ENCODE measurements at regions not wholly inside any gene's neighbourhood (a gene's known extent, or its start where the extent isn't known, plus 50 kb on each side); places are given as distances from the start of the nearest gene placed in this dataset.

- no peak overlapping the region for H3K4me3 ChIP-seq (ENCODE audit: low read length in 3 of 3)
- no peak overlapping the region for H3K27ac ChIP-seq (ENCODE audit: low read depth in 2 of 2, low read length in 2 of 2)
- no peaks in the 10 kb centered on the region for H3K27me3 ChIP-seq (ENCODE audit: control insufficient read depth, insufficient read depth, low read length)
- DNase-seq: no peak
- no peaks in the 10 kb centered on the region for H3K4me1 ChIP-seq (ENCODE audit: control insufficient read depth in 2 of 3, insufficient read depth in 2 of 3, low read depth in 1 of 3, low read length in 3 of 3)
- TF ChIP-seq CTCF (IDR thresholded peaks at IDR 0.05; ENCODE audit: borderline replicate concordance, extremely low read depth, insufficient read depth): no peak
- no peak for FAIRE-seq
- H3K9me3 ChIP-seq (ENCODE audit: control insufficient read depth in 2 of 3, insufficient read depth in 1 of 3, low read length in 3 of 3): no peaks in the 10 kb centered on the region
- H3K9ac ChIP-seq (ENCODE audit: low read length in 3 of 3): no peak overlapping the region
- intact Hi-C loops (cut with DNase I): no loop called here
- H3K36me3 ChIP-seq (ENCODE audit: control insufficient read depth in 2 of 3, insufficient read depth in 3 of 3, low read length in 3 of 3): no peaks in the 10 kb centered on the region
Measured at GRCh38 chr1:191558379-191558778, 599.9 kb upstream of the RGS18 start.

- DNase-seq (no peak), FAIRE-seq (no peak)
- Histone ChIP-seq H3K4me3 (ENCODE audit: low read length in 3 of 3) (no peak overlapping the region), H3K27me3 (ENCODE audit: control insufficient read depth, insufficient read depth, low read length) (no peaks in the 10 kb centered on the region), H3K9ac (ENCODE audit: low read length in 3 of 3) (no peak overlapping the region), H3K27ac (ENCODE audit: low read depth in 2 of 2, low read length in 2 of 2) (no peak overlapping the region), H3K4me1 (ENCODE audit: control insufficient read depth in 2 of 3, insufficient read depth in 2 of 3, low read depth in 1 of 3, low read length in 3 of 3) (no peaks in the 10 kb centered on the region), H3K36me3 (ENCODE audit: control insufficient read depth in 2 of 3, insufficient read depth in 3 of 3, low read length in 3 of 3) (no peaks in the 10 kb centered on the region), H3K9me3 (ENCODE audit: control insufficient read depth in 2 of 3, insufficient read depth in 1 of 3, low read length in 3 of 3) (no peaks in the 10 kb centered on the region)
- TF ChIP-seq CTCF (IDR thresholded peaks at IDR 0.05; ENCODE audit: borderline replicate concordance, extremely low read depth, insufficient read depth): no peak
- intact Hi-C loops (cut with DNase I): no loop called here
Measured at GRCh38 chr1:191561276-191561675, 597.0 kb upstream of the RGS18 start.

- FAIRE-seq (no peak), DNase-seq (no peak)
- H3K4me1 ChIP-seq (ENCODE audit: control insufficient read depth in 2 of 3, insufficient read depth in 2 of 3, low read depth in 1 of 3, low read length in 3 of 3): no peaks in the 10 kb centered on the region
- H3K4me3 ChIP-seq (ENCODE audit: low read length in 3 of 3): no peak overlapping the region
- intact Hi-C loops (cut with DNase I): no loop called here
- no peak overlapping the region for H3K9ac ChIP-seq (ENCODE audit: low read length in 3 of 3)
- H3K9me3 ChIP-seq (ENCODE audit: control insufficient read depth in 2 of 3, insufficient read depth in 1 of 3, low read length in 3 of 3): no peaks in the 10 kb centered on the region
- no peaks in the 10 kb centered on the region for H3K36me3 ChIP-seq (ENCODE audit: control insufficient read depth in 2 of 3, insufficient read depth in 3 of 3, low read length in 3 of 3)
- H3K27ac ChIP-seq (ENCODE audit: low read depth in 2 of 2, low read length in 2 of 2): no peak overlapping the region
- no peaks in the 10 kb centered on the region for H3K27me3 ChIP-seq (ENCODE audit: control insufficient read depth, insufficient read depth, low read length)
- TF ChIP-seq CTCF (IDR thresholded peaks at IDR 0.05; ENCODE audit: borderline replicate concordance, extremely low read depth, insufficient read depth): no peak
Measured at GRCh38 chr1:191564275-191564674, 594.0 kb upstream of the RGS18 start.

GRCh38 chr1:191572479-191572878 lies 585.8 kb upstream of the RGS18 start:
- no peak for FAIRE-seq
- Histone ChIP-seq H3K27me3 (ENCODE audit: control insufficient read depth, insufficient read depth, low read length) (no peaks in the 10 kb centered on the region), H3K27ac (ENCODE audit: low read depth in 2 of 2, low read length in 2 of 2) (no peak overlapping the region), H3K4me3 (ENCODE audit: low read length in 3 of 3) (no peak overlapping the region), H3K9me3 (ENCODE audit: control insufficient read depth in 2 of 3, insufficient read depth in 1 of 3, low read length in 3 of 3) (no peaks in the 10 kb centered on the region), H3K36me3 (ENCODE audit: control insufficient read depth in 2 of 3, insufficient read depth in 3 of 3, low read length in 3 of 3) (no peaks in the 10 kb centered on the region), H3K4me1 (ENCODE audit: control insufficient read depth in 2 of 3, insufficient read depth in 2 of 3, low read depth in 1 of 3, low read length in 3 of 3) (no peaks in the 10 kb centered on the region), H3K9ac (ENCODE audit: low read length in 3 of 3) (no peak overlapping the region)
- DNase-seq: no peak
- intact Hi-C loops (cut with DNase I): no loop called here
- no peak for TF ChIP-seq CTCF (IDR thresholded peaks at IDR 0.05; ENCODE audit: borderline replicate concordance, extremely low read depth, insufficient read depth)

Measured in kidney (tissue), 13 donors.